Stimulated activated CD8-positive, alpha-beta memory T cell treated with anti-CD3 and anti-CD28 coated beads, Interleukin-15, amount 100 ng/mL, for 1 hour (primary cell): ENCODE measurements at regions not wholly inside any gene's neighbourhood (a gene's known extent, or its start where the extent isn't known, plus 50 kb on each side); places are given as distances from the start of the nearest gene placed in this dataset.
"Not testable (repeated sequence)": the region's sequence is repeated elsewhere in the genome, so short reads cannot be mapped to it uniquely, and the experiment has no call there.

Experiments used
- DNase-seq: peaks from one replicate; pipeline ENCODE4 v3.0.0-alpha.2; 2020; ENCODE audit warnings: low read depth

- DNase-seq = no peak
These were observed 831.0 kb downstream of the SEMA5A start for GRCh38 chr5:8714861-8715260.

GRCh38 chr5:8719796-8720195 is 826.1 kb downstream of the SEMA5A start:
- no peak for DNase-seq

DNA sequence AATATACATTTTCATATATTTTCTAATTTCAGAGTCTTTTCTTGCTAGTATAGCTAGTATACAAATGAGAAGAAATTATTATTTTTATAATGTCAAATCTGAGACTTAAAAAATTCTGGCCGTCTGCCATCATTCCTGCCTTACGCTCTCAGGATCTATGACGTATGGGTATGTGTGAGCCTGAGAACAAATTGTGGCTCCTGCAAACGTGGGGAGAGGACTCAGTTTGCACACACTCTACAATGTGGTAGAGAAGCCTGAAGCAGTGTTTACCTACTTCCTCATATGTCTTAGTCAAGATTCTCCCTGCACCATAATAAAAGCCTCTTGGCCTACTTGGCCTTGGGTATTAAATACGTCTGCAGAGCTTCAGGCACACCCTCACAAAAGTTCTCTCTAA is 825.4 kb downstream of the SEMA5A start:
- DNase-seq = no peak

GRCh38 chr5:8721536-8721935 is 824.3 kb downstream of the SEMA5A start:
- no peak for DNase-seq

DNA sequence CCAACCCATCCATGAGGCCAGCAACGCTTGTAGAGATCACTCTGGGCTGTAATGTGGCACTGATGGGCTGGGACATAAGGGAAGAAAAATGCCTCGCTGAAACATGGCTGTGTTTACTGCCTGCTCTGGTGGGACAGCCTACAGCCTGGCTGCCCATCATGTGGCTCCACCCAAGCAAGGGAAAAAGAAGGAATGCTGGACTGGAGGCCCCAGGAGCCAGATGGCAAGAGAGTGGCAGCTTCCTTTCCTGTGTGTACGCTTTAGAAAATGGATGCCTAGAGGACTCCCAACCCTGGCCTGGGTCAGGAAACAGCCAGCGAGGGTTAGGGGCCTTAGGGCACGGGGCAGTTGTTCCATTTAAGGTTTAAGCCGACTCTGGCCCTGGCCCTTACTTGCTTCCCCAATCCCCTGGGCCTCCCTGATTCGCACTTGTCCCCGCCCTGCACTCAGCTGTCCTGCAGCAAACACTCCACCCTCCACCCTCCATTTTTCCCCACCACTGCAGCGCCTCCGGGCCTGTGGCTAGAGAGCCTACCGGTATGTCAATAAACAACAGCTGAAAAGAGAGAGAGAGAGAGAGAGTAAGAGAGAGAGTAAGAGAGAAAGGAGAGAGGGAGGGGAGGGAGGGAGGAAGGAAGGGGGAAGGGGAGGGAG is 819.4 kb downstream of the SEMA5A start:
- DNase-seq = no peak

DNA sequence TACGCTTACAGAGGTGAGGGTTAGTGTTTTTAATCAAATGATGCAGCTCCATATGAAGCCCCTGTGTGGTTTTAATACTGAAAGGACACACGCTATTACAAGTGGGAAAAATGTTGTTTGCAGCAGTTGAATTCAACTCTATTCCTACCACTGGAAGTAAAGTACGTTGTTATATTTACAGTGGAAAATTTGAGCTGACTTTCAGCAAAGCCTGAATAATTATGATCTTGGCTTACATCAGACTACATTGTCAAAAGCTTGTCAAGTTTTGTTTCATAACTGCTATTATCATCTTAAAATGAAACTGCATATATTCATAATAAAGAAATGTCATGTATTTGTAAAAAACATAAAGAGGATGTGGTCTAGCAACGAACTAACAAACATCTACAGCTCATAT is 818.5 kb downstream of the SEMA5A start:
- DNase-seq = no peak

DNA sequence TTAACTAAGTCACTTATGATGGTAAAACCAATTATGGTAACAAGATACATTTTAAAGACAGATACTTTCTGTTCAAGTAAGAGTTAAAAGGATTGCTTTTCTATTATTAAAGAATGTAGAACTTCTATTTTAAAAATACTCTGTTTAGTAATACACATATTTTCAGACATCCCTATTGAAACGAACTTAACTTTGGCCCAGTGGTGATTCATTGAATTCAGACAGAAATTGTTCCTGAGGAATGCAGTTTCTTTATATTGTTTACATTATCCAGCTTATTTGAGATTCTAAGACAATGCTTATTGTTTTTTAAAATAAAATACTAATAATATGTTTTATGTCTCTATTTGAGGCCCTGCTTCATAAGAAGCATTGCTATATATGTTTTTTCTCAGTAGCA is 816.4 kb downstream of the SEMA5A start:
- no peak for DNase-seq

DNA sequence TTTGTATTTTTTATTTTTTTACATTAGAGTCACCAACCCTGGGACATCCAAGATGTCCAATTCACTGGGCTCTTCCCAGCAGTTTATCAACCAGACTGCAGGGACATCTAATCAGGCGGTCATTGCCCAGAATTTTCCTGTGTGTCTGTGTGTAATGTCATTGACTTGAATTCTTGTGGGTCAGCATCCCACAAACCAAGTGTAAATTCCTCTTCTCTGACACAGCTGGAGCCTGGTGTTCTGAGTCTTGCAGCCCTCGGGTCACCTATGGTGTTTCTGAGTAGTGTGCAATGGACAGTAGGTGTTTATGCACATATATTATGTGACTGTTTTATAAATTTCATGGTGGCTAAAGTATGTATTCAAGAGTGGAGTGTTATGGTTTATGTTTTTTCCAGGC is 815.7 kb downstream of the SEMA5A start:
- no peak for DNase-seq

DNA sequence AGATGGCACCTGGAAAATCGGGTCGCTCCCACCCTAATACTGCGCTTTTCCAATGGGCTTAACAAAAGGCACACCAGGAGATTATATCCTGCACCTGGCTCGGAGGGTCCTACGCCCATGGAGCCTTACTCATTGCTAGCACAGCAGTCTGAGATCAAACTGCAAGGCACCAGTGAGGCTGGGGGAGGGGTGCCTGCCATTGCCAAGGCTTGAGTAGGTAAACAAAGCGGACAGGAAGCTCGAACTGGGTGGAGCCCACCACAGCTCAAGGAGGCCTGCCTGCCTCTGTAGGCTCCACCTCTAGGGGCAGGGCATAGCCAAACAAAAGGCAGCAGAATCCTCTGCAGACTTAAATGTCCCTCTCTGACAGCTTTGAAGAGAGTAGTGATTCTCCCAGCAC is 814.8 kb downstream of the SEMA5A start:
- not testable (repeated sequence) for DNase-seq

DNA sequence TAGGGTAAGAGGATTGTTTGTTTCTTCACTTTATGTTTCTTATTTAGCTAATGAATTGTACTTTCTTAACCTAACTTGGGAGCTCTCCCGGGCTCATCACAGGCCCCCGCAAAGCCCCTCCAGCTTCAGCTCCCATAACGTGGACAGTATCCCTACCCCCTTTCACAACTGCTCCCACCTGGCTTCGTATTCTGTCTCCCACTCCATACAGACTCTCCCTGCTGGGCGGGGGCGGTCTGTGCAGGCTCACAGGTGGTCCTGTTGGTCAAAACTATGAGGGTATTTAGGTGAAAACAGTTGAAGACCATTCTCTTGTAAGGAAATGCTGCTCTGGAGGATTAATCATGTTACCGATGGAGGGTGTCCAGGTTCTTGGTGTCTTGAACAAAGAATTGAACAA is 805.3 kb downstream of the SEMA5A start:
- no peak for DNase-seq

DNA sequence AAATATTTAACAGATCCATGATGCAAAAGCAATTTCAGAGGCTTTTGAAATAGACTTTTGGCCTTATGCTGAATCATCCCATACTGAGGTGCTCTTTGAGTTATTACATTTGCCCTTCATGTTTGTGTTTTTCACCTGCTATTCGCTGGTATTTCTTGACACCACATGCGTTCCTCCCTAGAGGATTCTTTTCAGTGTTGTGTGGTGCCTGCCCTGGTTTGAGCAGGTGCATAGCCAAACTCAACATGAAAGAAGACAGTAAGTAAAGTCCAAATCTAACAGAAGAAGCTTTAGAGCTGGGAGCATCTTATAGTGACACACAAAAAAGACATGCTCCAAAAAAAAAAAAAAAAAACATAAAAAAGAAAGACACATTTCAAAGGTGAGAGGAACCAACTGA is 796.3 kb downstream of the SEMA5A start:
- no peak for DNase-seq

DNA sequence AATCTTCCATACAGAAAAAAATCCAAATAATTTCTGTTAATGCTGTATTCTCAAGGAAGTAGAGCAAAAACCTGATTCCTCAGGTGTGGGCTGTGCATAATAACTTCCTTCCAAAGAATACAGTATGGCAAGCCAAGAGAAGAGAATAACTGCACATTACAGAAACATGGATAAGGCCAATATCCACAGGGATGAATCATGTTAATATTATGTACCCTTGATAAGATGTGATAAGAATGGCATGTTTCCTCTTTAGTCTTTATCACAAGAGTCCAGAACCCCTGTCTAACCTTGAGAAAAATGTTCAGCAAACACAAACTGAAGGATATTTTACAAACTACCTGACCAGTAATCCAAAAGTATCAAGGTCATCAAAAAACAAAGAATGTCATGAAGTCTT is 795.8 kb downstream of the SEMA5A start:
- DNase-seq = no peak

GRCh38 chr5:8751971-8752370 is 793.9 kb downstream of the SEMA5A start:
- no peak for DNase-seq

GRCh38 chr5:8752595-8752994 is 793.3 kb downstream of the SEMA5A start:
- no peak for DNase-seq

GRCh38 chr5:8756498-8757084 is 789.3 kb downstream of the SEMA5A start:
- no peak for DNase-seq

- DNase-seq = no peak
These were observed 780.0 kb downstream of the SEMA5A start for GRCh38 chr5:8765886-8766285.

DNA sequence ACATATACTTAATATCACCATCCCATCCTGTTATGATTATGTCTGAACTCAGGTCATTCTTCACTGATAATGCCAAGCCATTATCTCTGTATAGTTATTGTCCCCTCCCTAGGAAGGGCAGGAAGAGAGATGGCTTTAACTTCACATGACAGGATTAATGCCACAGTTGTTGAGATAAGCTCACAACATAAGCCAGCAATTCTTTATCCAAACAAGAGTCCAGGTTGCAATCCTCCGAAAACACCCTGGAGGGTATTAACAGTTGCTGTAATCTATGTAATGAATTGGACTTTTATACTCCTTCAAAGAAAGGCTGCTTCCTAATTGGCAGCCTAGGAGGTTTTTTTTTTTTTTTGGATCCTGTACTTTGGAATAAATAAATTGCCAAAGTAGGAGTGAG is 779.4 kb downstream of the SEMA5A start:
- no peak for DNase-seq

GRCh38 chr5:8767111-8767510 is 778.8 kb downstream of the SEMA5A start:
- no peak for DNase-seq

DNA sequence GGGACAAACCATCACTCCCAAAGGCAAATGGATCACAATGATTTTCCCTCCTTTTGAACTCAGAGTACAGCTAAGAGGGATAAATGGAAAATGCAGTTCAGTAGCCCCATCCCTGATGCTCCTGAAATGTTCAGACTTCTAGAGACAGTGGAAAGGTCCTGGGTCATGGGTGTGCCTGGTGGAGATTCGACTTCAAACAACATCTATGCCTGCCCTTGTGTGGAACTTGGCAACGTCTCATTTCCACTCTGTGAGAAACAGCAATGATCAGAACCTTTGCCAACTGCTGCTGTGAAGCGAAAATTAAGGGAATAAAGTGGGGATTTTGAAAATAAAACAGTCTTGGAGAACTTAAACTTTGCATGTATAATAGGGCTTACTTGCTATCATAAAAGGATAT is 778.1 kb downstream of the SEMA5A start:
- DNase-seq = no peak

- DNase-seq = no peak
These were observed 776.2 kb downstream of the SEMA5A start for GRCh38 chr5:8769631-8770030.

DNA sequence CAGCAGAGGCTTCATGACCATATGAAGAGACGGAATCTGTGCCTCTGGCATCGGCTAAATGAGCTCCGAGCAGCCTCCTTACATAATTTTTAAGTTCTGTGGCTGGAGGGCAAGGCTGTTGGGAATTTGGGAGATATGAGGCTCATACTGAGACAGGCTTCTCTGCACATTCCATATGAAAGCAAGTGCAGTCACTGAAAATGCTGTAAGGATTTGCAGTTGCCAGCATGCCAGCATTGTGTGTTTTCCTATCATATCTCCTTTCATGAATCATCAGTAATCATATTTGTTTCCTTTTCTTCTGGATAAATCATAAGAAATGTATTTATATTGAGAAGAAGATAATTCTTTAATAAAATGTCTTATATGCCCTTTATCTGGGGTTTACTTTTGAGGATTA is 775.4 kb downstream of the SEMA5A start:
- DNase-seq = no peak

- DNase-seq = no peak
These were observed 772.7 kb downstream of the SEMA5A start for GRCh38 chr5:8773046-8773615.

DNA sequence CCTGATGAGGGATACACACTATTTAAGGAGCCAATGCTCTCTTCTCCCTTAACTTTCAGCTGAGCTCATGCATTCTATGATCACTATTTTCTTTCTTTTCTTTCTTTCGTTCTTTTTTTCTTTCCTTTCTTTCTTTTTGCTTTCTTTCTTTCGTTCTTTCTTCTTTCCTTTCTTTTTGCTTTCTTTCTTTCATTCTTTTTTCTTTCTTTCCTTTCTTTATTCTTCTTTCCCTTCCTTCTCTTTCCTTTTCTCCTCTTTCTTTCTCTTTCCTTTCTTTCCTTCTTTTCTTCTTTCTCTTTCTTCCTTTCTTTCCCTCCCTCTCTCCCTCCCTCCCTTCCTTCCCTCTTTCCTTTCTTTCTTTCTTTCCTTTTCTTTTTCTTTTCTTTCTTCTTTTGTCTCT is 761.2 kb downstream of the SEMA5A start:
- DNase-seq = no peak

- no peak for DNase-seq
These were observed 757.6 kb downstream of the SEMA5A start for GRCh38 chr5:8788246-8788645.
